Retinal pigment epithelial cell (primary cell): ENCODE measurements at regions not wholly inside any gene's neighbourhood (a gene's known extent, or its start where the extent isn't known, plus 50 kb on each side); places are given as distances from the start of the nearest gene placed in this dataset.

Experiments used
- DNase-seq: peaks from one replicate; pipeline ENCODE4 v3.0.0-alpha.2; 2010; ENCODE audit warnings: low read depth
- H3K4me3 ChIP-seq: 2 replicates; pipeline ENCODE4 v1.5.1; 2011; ENCODE audit warnings: mild to moderate bottlenecking, low read length, control low read depth, moderate library complexity
- TF ChIP-seq, protein P1 (sequence below): conservative IDR thresholded peaks from 2 replicates; pipeline ENCODE4 v1.5.1; 2011; ENCODE audit warnings: low read depth, low read length, control low read depth, inconsistent platforms

DNA sequence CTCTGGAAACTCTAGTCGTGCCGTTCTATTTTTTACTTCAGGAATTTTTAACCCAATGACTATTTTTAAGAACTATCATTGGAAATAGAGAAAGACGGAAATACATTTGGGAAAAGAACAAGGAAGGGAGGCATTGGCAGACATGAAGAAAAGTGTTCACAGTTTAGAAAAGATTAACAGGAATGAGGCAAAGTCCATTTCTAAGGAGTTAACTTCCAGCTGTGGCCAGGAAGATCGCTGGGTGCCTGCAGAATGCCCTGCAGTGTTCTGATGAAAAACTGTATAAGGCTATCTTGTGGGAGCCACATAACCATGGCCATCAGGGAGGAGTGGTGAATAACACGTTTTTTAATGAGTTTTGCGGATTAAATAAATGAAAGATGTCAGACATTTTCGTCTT is 150.6 kb upstream of the VCX3A start:
- H3K4me3 ChIP-seq, result no peak overlapping the region
- TF ChIP-seq, protein P1, sequence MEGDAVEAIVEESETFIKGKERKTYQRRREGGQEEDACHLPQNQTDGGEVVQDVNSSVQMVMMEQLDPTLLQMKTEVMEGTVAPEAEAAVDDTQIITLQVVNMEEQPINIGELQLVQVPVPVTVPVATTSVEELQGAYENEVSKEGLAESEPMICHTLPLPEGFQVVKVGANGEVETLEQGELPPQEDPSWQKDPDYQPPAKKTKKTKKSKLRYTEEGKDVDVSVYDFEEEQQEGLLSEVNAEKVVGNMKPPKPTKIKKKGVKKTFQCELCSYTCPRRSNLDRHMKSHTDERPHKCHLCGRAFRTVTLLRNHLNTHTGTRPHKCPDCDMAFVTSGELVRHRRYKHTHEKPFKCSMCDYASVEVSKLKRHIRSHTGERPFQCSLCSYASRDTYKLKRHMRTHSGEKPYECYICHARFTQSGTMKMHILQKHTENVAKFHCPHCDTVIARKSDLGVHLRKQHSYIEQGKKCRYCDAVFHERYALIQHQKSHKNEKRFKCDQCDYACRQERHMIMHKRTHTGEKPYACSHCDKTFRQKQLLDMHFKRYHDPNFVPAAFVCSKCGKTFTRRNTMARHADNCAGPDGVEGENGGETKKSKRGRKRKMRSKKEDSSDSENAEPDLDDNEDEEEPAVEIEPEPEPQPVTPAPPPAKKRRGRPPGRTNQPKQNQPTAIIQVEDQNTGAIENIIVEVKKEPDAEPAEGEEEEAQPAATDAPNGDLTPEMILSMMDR, result no peak

DNA sequence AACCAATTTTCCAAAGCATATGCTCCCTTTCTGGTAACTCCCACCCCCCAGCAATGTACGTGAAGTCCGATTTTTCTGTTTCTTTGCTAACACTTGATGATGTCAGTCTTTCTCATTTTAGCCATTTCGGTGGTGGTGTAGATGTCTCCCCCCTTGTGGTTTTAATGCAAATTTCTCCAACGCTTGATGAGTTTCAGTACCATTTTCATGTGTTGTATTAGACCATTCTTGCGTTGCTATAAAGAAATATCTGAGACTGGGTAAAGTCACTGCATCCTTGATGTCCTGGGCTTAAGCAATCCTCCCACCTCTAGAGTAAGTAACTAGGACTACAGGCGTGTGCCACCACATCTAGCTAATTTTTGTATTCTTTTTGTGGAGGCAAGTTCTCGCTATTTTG is 148.4 kb upstream of the VCX3A start:
- TF ChIP-seq, protein P1, result no peak
- H3K4me3 ChIP-seq, result no peak overlapping the region
- no peak for DNase-seq

More for the DNA sequence above, 150.6 kb upstream of the VCX3A start:
- DNase-seq, result no peak

DNA sequence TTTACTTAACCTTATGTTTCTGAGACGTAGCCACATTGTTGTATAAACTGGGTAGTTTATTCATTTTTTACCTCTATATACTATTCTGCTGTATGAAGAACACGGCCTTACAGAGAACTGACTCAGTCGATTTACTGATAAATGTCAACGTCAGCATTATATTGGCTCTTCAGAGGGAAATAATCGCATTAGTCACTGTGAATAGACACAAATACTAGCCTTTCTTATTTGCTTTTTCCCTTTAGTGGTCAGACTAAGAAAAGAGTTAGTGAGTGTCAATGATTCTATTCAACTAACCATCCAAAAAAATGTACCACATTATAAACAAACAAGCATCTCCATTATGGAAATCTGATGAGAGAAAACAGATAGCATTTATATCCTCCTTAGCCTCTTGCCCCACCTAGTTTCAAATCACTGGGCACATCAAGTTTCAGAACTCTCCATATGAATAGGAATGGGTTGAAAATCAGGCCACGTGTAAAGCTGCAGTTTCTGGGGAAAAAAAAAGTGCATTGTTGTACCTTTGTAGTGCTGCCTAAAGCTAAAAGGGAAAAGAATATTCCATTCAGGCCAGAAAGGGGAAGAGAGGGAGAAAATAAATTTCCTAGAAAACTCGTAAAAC is 146.7 kb upstream of the VCX3A start:
- no peak overlapping the region for H3K4me3 ChIP-seq
- no peak for DNase-seq
- TF ChIP-seq, protein P1, result no peak

DNA sequence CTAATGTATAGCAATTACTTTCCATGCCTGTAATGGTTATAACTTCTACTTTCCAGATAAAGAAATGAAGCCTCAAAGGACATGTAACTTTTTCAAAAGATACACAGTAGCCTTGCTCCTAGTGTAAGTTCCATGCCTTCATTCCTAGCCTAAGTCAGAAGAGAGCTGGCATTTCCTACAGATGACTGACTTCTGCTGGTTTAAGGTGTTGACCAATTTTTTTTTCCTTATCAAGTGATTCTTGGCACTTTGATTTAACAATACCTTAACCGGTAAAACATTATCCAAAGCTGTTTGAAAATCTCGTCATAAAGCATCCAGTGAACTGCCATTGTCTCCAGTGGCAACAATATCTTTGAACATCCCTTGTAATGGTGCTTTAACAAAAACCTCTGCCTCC is 145.1 kb upstream of the VCX3A start:
- DNase-seq, result no peak
- TF ChIP-seq, protein P1, result no peak
- H3K4me3 ChIP-seq, result no peak overlapping the region

DNA sequence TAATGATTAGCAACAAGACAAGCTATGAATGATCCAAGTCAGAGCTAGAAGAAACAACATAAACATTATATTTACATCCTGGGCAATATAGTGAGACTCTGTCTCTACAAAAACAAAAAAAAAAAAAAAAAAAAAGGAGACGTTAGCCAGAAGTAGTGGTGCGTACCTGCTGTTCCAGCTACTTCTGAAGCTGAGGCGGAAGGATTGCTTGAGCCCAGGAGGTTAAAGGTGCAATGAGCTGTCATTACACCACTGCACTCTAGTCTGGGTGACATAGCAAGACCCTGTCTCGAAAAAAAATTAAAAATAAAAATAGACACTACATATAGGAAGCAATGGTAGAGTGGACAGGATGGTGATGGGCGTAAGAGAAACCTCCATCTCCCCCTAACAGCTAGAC is 144.6 kb upstream of the VCX3A start:
- no peak overlapping the region for H3K4me3 ChIP-seq
- TF ChIP-seq, protein P1, result no peak
- DNase-seq, result no peak

DNA sequence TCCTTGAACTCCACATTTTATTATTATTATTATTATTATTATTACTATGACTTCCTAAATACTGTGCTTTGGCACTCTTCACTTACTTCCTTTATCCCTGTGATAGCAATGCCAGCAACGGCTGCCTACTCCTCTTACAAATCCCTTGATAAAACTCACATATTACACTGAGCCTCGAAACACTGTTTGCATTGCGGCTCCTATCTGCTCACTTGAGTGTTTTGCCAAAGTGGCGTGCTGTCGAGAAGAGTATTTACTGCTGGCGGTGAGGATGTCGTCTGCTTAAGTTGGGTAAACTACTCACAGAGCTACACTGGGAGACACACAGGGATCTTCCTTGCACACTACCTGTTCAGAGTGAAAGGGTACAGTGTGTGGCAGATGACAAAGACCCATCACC is 143.4 kb upstream of the VCX3A start:
- H3K4me3 ChIP-seq, result no peak overlapping the region
- TF ChIP-seq, protein P1, result no peak
- DNase-seq, result no peak

DNA sequence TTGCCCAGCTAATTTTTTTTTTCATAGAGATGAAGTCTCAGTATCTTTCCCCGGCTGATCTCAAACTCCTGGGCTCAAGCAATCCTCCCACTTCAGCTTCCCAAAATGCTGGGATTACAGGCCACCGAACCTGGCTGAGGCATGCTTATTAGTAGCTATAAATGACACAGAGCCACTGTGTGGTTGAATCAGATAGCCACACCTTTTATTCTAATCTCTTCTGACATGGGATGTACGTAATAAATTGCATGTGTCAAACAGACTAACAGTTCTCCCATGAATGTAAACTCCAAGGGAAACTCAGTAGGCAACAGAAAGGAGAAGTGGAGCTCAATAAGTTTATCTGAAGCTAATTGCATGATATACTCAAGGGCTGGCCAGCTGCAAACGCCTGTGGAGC is 139.8 kb upstream of the VCX3A start:
- TF ChIP-seq, protein P1, result no peak
- no peak overlapping the region for H3K4me3 ChIP-seq
- no peak for DNase-seq
